VCaP (cell line): ENCODE measurements at regions not wholly inside any gene's neighbourhood (a gene's known extent, or its start where the extent isn't known, plus 50 kb on each side); places are given as distances from the start of the nearest gene placed in this dataset.
"Not testable (repeated sequence)": the region's sequence is repeated elsewhere in the genome, so short reads cannot be mapped to it uniquely, and the experiment has no call there.

Experiments
- H3K27ac ChIP-seq: fragments of 450-650 bp; 2 replicates; pipeline ENCODE4 v1.5.1; 2017
- TF ChIP-seq, protein P1 (sequence below): fragments of 450-650 bp; conservative IDR thresholded peaks from 2 replicates; pipeline ENCODE4 v1.5.1; 2017; ENCODE audit warnings: mild to moderate bottlenecking, moderate library complexity

GRCh38 chr7:140283472-140283871 lies 106.7 kb upstream of the KDM7A start:
- no peak overlapping the region for H3K27ac ChIP-seq
- TF ChIP-seq, protein P1, sequence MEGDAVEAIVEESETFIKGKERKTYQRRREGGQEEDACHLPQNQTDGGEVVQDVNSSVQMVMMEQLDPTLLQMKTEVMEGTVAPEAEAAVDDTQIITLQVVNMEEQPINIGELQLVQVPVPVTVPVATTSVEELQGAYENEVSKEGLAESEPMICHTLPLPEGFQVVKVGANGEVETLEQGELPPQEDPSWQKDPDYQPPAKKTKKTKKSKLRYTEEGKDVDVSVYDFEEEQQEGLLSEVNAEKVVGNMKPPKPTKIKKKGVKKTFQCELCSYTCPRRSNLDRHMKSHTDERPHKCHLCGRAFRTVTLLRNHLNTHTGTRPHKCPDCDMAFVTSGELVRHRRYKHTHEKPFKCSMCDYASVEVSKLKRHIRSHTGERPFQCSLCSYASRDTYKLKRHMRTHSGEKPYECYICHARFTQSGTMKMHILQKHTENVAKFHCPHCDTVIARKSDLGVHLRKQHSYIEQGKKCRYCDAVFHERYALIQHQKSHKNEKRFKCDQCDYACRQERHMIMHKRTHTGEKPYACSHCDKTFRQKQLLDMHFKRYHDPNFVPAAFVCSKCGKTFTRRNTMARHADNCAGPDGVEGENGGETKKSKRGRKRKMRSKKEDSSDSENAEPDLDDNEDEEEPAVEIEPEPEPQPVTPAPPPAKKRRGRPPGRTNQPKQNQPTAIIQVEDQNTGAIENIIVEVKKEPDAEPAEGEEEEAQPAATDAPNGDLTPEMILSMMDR: no peak

- H3K27ac ChIP-seq: no peak overlapping the region
- TF ChIP-seq, protein P1: no peak
Measured at GRCh38 chr7:140281960-140282359, 105.2 kb upstream of the KDM7A start.

DNA sequence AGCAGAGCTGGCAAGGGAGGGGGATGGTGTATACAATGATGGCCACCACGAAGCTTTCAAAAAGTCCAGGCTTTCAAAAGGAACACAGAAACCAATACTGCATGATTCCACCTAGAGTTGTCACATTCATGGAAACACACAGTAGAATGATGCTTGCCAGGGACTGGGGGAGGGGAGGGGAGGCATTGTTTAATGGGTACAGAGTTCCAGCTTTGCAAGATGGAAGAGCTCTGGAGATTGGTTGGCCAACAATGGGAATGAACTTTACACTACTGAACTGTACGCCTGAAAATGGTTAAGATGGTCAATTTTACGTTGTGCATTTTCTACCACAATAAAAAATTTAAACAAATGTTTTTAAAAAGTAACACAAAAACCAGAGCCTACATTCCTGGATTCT lies 104.5 kb upstream of the KDM7A start:
- TF ChIP-seq, protein P1: no peak

GRCh38 chr7:140276001-140276400 lies 99.2 kb upstream of the KDM7A start:
- no peak overlapping the region for H3K27ac ChIP-seq
- TF ChIP-seq, protein P1: no peak

More for the DNA sequence above, 104.5 kb upstream of the KDM7A start:
- H3K27ac ChIP-seq: no peak overlapping the region

DNA sequence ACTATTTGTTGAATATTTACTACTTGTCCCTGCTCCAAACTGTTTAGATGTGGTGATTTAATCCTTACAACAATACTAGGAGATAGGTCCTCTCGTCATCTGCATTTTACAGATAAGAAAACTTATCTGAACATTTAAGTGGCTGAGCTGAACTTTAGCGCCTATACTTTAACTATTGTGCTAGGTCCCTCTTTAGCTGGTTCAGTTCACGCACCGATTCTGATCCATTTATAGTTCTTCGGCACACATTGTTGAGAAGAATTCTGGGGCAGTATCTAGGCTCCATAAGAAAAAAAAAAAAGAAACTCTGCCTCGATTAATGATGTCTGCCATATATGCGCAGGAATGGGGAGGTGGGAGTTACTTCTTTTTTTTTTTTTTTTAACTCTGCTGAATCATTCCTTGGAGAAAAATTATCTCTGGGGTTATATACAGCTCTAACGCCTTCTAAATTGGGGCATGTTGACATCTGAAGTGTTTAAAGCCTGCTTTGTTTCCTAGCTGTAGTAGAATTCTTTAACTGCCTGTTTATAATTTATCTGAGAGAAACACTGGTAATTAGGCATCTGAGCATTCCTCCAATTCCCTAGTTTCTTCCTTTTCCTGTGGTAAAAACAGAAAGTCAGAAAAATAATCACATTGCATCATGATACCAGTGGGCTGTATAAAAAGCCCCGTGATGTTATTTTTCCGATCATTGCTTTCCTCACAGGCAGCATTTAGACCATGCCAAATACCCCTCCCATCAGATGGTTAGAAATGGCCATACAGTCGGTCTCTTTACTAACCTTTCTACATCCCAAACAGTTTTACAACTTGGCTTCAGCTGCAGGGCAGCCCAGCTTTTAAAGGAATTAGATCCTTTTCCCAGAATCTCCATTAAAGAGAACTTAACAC lies 98.5 kb upstream of the KDM7A start:
- no peak overlapping the region for H3K27ac ChIP-seq
- TF ChIP-seq, protein P1: no peak

DNA sequence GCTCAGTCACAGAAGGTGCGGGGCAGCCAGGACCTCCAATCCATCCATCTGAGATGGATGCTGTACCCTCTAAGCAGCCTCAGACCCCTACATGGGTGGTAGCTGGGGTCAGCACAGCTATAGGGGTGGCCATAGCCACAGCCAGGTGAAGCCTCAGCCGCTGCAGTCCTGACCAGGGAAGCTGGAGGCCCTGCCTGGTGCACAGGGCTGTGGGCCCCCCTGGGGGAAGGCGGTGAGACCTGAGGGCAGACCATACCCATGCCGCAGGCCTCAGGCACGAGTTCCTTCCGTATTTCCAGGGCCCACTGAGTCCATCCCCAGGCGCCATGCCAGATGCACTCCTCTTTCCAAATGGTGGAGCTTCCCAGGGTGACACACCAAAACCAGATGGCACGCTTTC lies 96.6 kb upstream of the KDM7A start:
- no peak overlapping the region for H3K27ac ChIP-seq
- TF ChIP-seq, protein P1: no peak

DNA sequence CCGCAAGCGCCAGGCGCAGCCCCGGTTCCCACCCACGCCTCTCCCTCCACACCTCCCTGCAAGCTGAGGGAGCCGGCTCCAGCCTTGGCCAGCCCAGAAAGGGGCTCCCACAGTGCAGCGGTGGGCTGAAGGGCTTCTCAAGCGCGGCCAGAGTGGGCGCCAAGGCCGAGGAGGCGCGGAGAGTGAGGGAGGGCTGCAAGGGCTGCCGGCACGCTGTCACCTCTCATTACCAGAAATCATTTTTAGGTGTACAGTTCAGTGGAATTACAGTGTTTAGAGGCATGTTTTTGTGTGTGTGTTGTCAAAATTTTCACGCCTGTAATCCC lies 94.8 kb upstream of the KDM7A start:
- H3K27ac ChIP-seq: not testable (repeated sequence)

GRCh38 chr7:140269004-140269638 lies 92.3 kb upstream of the KDM7A start:
- TF ChIP-seq, protein P1: no peak
- H3K27ac ChIP-seq: no peak overlapping the region
